Cerebellar cortex (tissue), 1 donor: ENCODE measurements at regions not wholly inside any gene's neighbourhood (a gene's known extent, or its start where the extent isn't known, plus 50 kb on each side); places are given as distances from the start of the nearest gene placed in this dataset.

Source experiments
- DNase-seq: peaks from one replicate; pipeline ENCODE4 v3.0.0-alpha.2; 2015; ENCODE audit warnings: low spot score

GRCh38 chr13:107743983-107744382 lies 471.4 kb downstream of the LIG4 start:
- no peak for DNase-seq

- no peak for DNase-seq
Observed at GRCh38 chr13:107743526-107743925, 471.8 kb downstream of the LIG4 start.

- DNase-seq, result no peak
Observed at GRCh38 chr13:107743100-107743499, 472.2 kb downstream of the LIG4 start.

- no peak for DNase-seq
Observed at GRCh38 chr13:107742544-107742943, 472.8 kb downstream of the LIG4 start.

GRCh38 chr13:107738004-107738403 lies 477.3 kb downstream of the LIG4 start:
- DNase-seq, result no peak

- peak; percentile 43 for DNase-seq
Observed at GRCh38 chr13:107736731-107737130, 478.6 kb downstream of the LIG4 start.

GRCh38 chr13:107736170-107736569 lies 479.2 kb downstream of the LIG4 start:
- DNase-seq, result no peak

GRCh38 chr13:107734891-107735625 lies 480.3 kb downstream of the LIG4 start:
- peak; percentile 83 for DNase-seq

GRCh38 chr13:107733276-107733675 lies 482.1 kb downstream of the LIG4 start:
- no peak for DNase-seq

- no peak for DNase-seq
Observed at GRCh38 chr13:107730813-107731212, 484.5 kb downstream of the LIG4 start.

GRCh38 chr13:107721125-107721869 lies 494.0 kb downstream of the LIG4 start:
- DNase-seq, result no peak

- DNase-seq, result no peak
Observed at GRCh38 chr13:107716741-107717140, 498.6 kb downstream of the LIG4 start.

- DNase-seq, result no peak
Observed at GRCh38 chr13:107716241-107716640, 499.1 kb downstream of the LIG4 start.

GRCh38 chr13:107715496-107715895 lies 499.8 kb downstream of the LIG4 start:
- DNase-seq, result peak; percentile 35

GRCh38 chr13:107713314-107713713 lies 502.0 kb downstream of the LIG4 start:
- no peak for DNase-seq

GRCh38 chr13:107712145-107712860 lies 503.0 kb downstream of the LIG4 start:
- no peak for DNase-seq

- DNase-seq, result no peak
Observed at GRCh38 chr13:107690181-107690580, 525.2 kb downstream of the LIG4 start.

- DNase-seq, result no peak
Observed at GRCh38 chr13:107685876-107686275, 529.5 kb downstream of the LIG4 start.

GRCh38 chr13:107681600-107681999 lies 533.7 kb downstream of the LIG4 start:
- no peak for DNase-seq

GRCh38 chr13:107680115-107680514 lies 535.2 kb downstream of the LIG4 start:
- no peak for DNase-seq

- DNase-seq, result no peak
Observed at GRCh38 chr13:107678075-107678689, 537.2 kb downstream of the LIG4 start.

GRCh38 chr13:107675847-107676550 lies 539.3 kb downstream of the LIG4 start:
- no peak for DNase-seq
